Spleen (tissue), 11 donors: ENCODE measurements at regions not wholly inside any gene's neighbourhood (a gene's known extent, or its start where the extent isn't known, plus 50 kb on each side); places are given as distances from the start of the nearest gene placed in this dataset.

ENCODE experiments used
- DNase-seq: peaks from one replicate; pipeline ENCODE4 v3.0.0-alpha.2; 2020
- H3K27ac ChIP-seq, 8 donors: fragments of 200-600 bp; sonication (generic) in 7 of 8; 1 replicate in 4 of 8; 2 replicates in 4 of 8; pipeline versions ENCODE4 v1.5.0 to v1.8.0; 2016 to 2021; ENCODE audit warnings: inconsistent platforms in 4 of 8, mild to moderate bottlenecking in 4 of 8, moderate library complexity in 1 of 8
- H3K27me3 ChIP-seq, 7 donors: fragments of 200-600 bp; sonication (generic) in 6 of 7; replicated peaks in 1 of 7; 1 replicate in 4 of 7; 2 replicates in 3 of 7; pipeline versions ENCODE4 v1.5.0 to v1.8.0; 2016 to 2021; ENCODE audit warnings: inconsistent platforms in 3 of 7, mild to moderate bottlenecking in 1 of 7
- H3K36me3 ChIP-seq, 6 donors: fragments of 200-600 bp; sonication (generic) in 5 of 6; 1 replicate in 4 of 6; 2 replicates in 2 of 6; pipeline versions ENCODE4 v1.5.0 to v1.8.0; 2016 to 2021; ENCODE audit warnings: inconsistent platforms in 2 of 6
- H3K4me1 ChIP-seq, 6 donors: fragments of 200-600 bp; sonication (generic) in 5 of 6; 1 replicate in 3 of 6; 2 replicates in 3 of 6; pipeline versions ENCODE4 v1.5.0 to v1.8.0; 2016 to 2021; ENCODE audit warnings: inconsistent platforms in 3 of 6
- H3K4me3 ChIP-seq, 8 donors: fragments of 200-600 bp; sonication (generic) in 7 of 8; 1 replicate in 4 of 8; 2 replicates in 4 of 8; pipeline versions ENCODE4 v1.5.0 to v1.8.0; 2016 to 2021; ENCODE audit warnings: inconsistent platforms in 4 of 8, mild to moderate bottlenecking in 4 of 8, moderate library complexity in 2 of 8
- H3K9me3 ChIP-seq, 8 donors: fragments of 200-600 bp; sonication (generic) in 7 of 8; 1 replicate in 4 of 8; 2 replicates in 4 of 8; pipeline versions ENCODE4 v1.5.0 to v1.8.0; 2016 to 2021; ENCODE audit warnings: inconsistent platforms in 4 of 8
- CTCF ChIP-seq, 11 experiments: fragments of 200-600 bp in 7 of 11; fragments of 450-650 bp in 4 of 11; sonication (generic) in 4 of 11; IDR thresholded peaks in 8 of 11; conservative IDR thresholded peaks in 3 of 11; 1 replicate in 7 of 11; 2 replicates in 4 of 11; pipeline versions ENCODE4 v1.4.0 to v1.8.0; 2016 to 2021; ENCODE audit warnings: antibody characterized with exemption in 11 of 11, inconsistent platforms in 4 of 11, mild to moderate bottlenecking in 1 of 11
- POLR2A ChIP-seq, 3 donors: fragments of 450-650 bp; IDR thresholded peaks; one replicate each; pipeline ENCODE4 v1.5.1; 2017; ENCODE audit warnings: antibody characterized with exemption in 3 of 3, mild to moderate bottlenecking in 1 of 3
- POLR2AphosphoS5 ChIP-seq, 3 donors: sonication (generic); formaldehyde crosslinking; IDR thresholded peaks; one replicate each; pipeline ENCODE4 v1.5.1; 2017; ENCODE audit warnings: antibody characterized with exemption in 3 of 3
- WGBS, 5 donors: extraction: QIAGEN DNeasy Blood & Tissue Kit in 3 of 5; methylation state at CpG; one replicate each; pipeline versions ENCODE4 v1.1.5 to v1.1.7; 2013 to 2018; 5-methylcytosine and 5-hydroxymethylcytosine counted together
- intact Hi-C: fragments of 100-400 bp; cut with DNase I; formaldehyde crosslinking; loops from one replicate; pipeline ENCODE4 v1.15.0; 2023; ENCODE audit warnings: low total_unique reads
- donor health status: healthy with polysubstance abuse.
- donor health status: DM: no; HTN: no; CAD: no; lungs with moderate emphysema.
- donor health status: DM: no; HTN: no; CAD: no.
- donor health status: Bipolar disorder and iron deficiency.
- donor health status: healthy.
- donor health status: DM: no; HTN: no; CAD: no.
- donor health status: DM: yes; HTN: yes; CAD: no.

- H3K4me1 ChIP-seq = no peaks in the 10 kb centered on the region
- no peak for DNase-seq
- H3K27me3 ChIP-seq = peaks cover 0 to 37% (median 4%) of the 10 kb centered on the region in 7 donors
- TF ChIP-seq POLR2A (IDR thresholded peaks at IDR 0.05) = no peak
- no peak for TF ChIP-seq CTCF (IDR thresholded peaks at IDR 0.05 in 8 of 11, conservative IDR thresholded peaks at IDR 0.05 in 3 of 11)
- TF ChIP-seq POLR2AphosphoS5 (IDR thresholded peaks at IDR 0.05) = no peak
- intact Hi-C loops = no loop called here
- peaks cover 0 to 10% (median 2%) of the 10 kb centered on the region in 8 donors for H3K9me3 ChIP-seq
- no peaks in the 10 kb centered on the region for H3K36me3 ChIP-seq
- no peak overlapping the region for H3K27ac ChIP-seq
- WGBS, 5 donors = 80 to 92% (median 81%) methylated on average over 5 of the region's 5 CpGs
- H3K4me3 ChIP-seq = no peak overlapping the region
Observed at GRCh38 chr16:50479771-50480170, 68.4 kb upstream of the NKD1 start.

- intact Hi-C loops = no loop called here
- no peaks in the 10 kb centered on the region for H3K4me1 ChIP-seq
- H3K27me3 ChIP-seq = peaks cover 0 to 37% (median 4%) of the 10 kb centered on the region in 7 donors
- no peak overlapping the region for H3K27ac ChIP-seq
- H3K9me3 ChIP-seq = peaks cover 0 to 5% (median 0%) of the 10 kb centered on the region in 8 donors
- H3K36me3 ChIP-seq = no peaks in the 10 kb centered on the region
- no peak for DNase-seq
- WGBS, 5 donors = 64 to 88% (median 75%) methylated on average over 3 to 9 of the region's 9 CpGs
- TF ChIP-seq POLR2A (IDR thresholded peaks at IDR 0.05) (no peak), POLR2AphosphoS5 (IDR thresholded peaks at IDR 0.05) (no peak), CTCF (IDR thresholded peaks at IDR 0.05 in 8 of 11, conservative IDR thresholded peaks at IDR 0.05 in 3 of 11) (no peak)
- H3K4me3 ChIP-seq = no peak overlapping the region
Observed at GRCh38 chr16:50478773-50479149, 69.4 kb upstream of the NKD1 start.

GRCh38 chr16:50478075-50478772 is 70.0 kb upstream of the NKD1 start:
- intact Hi-C loops = no loop called here
- WGBS, 5 donors = 68 to 76% (median 74%) methylated on average over 20 to 21 of the region's 21 CpGs
- Histone ChIP-seq H3K36me3 (no peaks in the 10 kb centered on the region), H3K4me1 (no peaks in the 10 kb centered on the region), H3K27ac (no peak overlapping the region), H3K27me3 (peaks cover 0 to 37% (median 4%) of the 10 kb centered on the region in 7 donors), H3K4me3 (no peak overlapping the region), H3K9me3 (no peaks in the 10 kb centered on the region)
- no peak for DNase-seq
- TF ChIP-seq CTCF (IDR thresholded peaks at IDR 0.05 in 8 of 11, conservative IDR thresholded peaks at IDR 0.05 in 3 of 11) = no peak
- no peak for TF ChIP-seq POLR2A (IDR thresholded peaks at IDR 0.05)
- TF ChIP-seq POLR2AphosphoS5 (IDR thresholded peaks at IDR 0.05) = no peak

- H3K36me3 ChIP-seq = no peaks in the 10 kb centered on the region
- no peak overlapping the region for H3K4me3 ChIP-seq
- H3K4me1 ChIP-seq = no peaks in the 10 kb centered on the region
- no peak for DNase-seq
- no peak overlapping the region for H3K27ac ChIP-seq
- 71 to 91% (median 84%) methylated on average over 14 of the region's 14 CpGs for WGBS, 5 donors
- intact Hi-C loops = no loop called here
- peaks cover 0 to 37% (median 4%) of the 10 kb centered on the region in 7 donors for H3K27me3 ChIP-seq
- H3K9me3 ChIP-seq = no peaks in the 10 kb centered on the region
- no peak for TF ChIP-seq POLR2AphosphoS5 (IDR thresholded peaks at IDR 0.05)
- no peak for TF ChIP-seq CTCF (IDR thresholded peaks at IDR 0.05 in 8 of 11, conservative IDR thresholded peaks at IDR 0.05 in 3 of 11)
- no peak for TF ChIP-seq POLR2A (IDR thresholded peaks at IDR 0.05)
Observed at GRCh38 chr16:50476486-50477255, 71.5 kb upstream of the NKD1 start.
